ENCODE measurements at regions not wholly inside any gene's neighbourhood (a gene's known extent, or its start where the extent isn't known, plus 50 kb on each side); places are given as distances from the start of the nearest gene placed in this dataset.

DNA sequence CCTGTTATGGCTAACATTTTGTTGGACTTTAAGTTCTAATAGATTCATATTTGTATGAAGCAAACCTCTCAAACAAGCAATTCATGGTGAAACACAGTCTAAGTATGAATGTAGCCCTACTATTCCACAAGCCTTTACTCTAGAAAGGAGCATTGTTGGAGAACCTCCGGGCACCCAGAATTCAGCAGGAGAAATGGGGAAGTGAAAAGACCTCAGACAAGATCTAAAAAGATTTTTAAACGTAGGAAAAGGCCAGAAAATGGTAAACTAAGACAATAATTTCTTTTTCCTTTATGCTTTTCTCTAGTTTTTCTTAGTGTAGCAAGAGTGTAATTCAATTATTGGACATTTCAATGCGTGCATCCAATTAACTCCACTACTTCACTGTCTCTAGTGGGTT, 426.4 kb downstream of the INSC start:
- Histone ChIP-seq H3K27ac (ENCODE audit: low read depth, low read length) (no peak overlapping the region), H3K36me3 (ENCODE audit: control insufficient read depth in 1 of 2, insufficient read depth in 2 of 2, low read length in 2 of 2) (no peaks in the 10 kb centered on the region), H3K4me1 (ENCODE audit: control insufficient read depth in 1 of 2, insufficient read depth in 2 of 2, low read length in 2 of 2) (no peaks in the 10 kb centered on the region), H2AFZ (ENCODE audit: low read depth, low read length, poor library complexity, severe bottlenecking) (no peak overlapping the region), H3K9me2 (ENCODE audit: insufficient read depth) (no peaks in the 10 kb centered on the region), H3K9me3 (ENCODE audit: control insufficient read depth in 1 of 2, insufficient read depth in 1 of 2, low read depth in 1 of 2, low read length in 2 of 2) (no peaks in the 10 kb centered on the region), H3K27me3 (ENCODE audit: insufficient read depth, low read length) (no peaks in the 10 kb centered on the region), H3K79me2 (ENCODE audit: insufficient read depth, low read length) (no peaks in the 10 kb centered on the region), H4K20me1 (ENCODE audit: insufficient read depth) (no peaks in the 10 kb centered on the region), H3K4me3 (replicated peaks in 1 of 2; ENCODE audit: low read depth in 1 of 2, low read length in 2 of 2) (no peak overlapping the region), H3K9ac (ENCODE audit: low read length) (no peak overlapping the region), H3K4me2 (ENCODE audit: low read length) (no peak overlapping the region)
- no peak for DNase-seq (ENCODE audit: low read depth, low spot score)
- no TSS peak for BruUV-seq (replicated peaks)
- TF ChIP-seq CTCF (IDR thresholded peaks at IDR 0.05 in 2 of 3, conservative IDR thresholded peaks at IDR 0.05 in 1 of 3; ENCODE audit: borderline replicate concordance in 1 of 3, insufficient read depth in 1 of 3, low read depth in 2 of 3, low read length in 2 of 3) (no peak), POLR2A (IDR thresholded peaks at IDR 0.05; ENCODE audit: borderline replicate concordance, extremely low read depth, insufficient read depth, insufficient read length) (no peak), TCF7L2 (IDR thresholded peaks at IDR 0.05; ENCODE audit: borderline replicate concordance, extremely low read depth, insufficient read depth, insufficient read length) (no peak), EGR1 (IDR thresholded peaks at IDR 0.05; ENCODE audit: low read depth) (no peak), YY1 (IDR thresholded peaks at IDR 0.05; ENCODE audit: extremely low read depth, insufficient replicate concordance, low read depth, low read length) (no peak), CEBPB (IDR thresholded peaks at IDR 0.05; ENCODE audit: low read depth) (no peak), EZH2phosphoT487 (IDR thresholded peaks at IDR 0.05; ENCODE audit: borderline replicate concordance) (no peak), CBX3 (IDR thresholded peaks at IDR 0.05; ENCODE audit: low read depth) (no peak), ZFX (IDR thresholded peaks at IDR 0.05) (no peak), JUND (IDR thresholded peaks at IDR 0.05) (no peak), SP1 (IDR thresholded peaks at IDR 0.05; ENCODE audit: low read depth) (no peak), FOSL1 (IDR thresholded peaks at IDR 0.05; ENCODE audit: low read depth) (no peak), RAD21 (IDR thresholded peaks at IDR 0.05; ENCODE audit: low read depth) (no peak)
- TF ChIP-seq, protein P1, sequence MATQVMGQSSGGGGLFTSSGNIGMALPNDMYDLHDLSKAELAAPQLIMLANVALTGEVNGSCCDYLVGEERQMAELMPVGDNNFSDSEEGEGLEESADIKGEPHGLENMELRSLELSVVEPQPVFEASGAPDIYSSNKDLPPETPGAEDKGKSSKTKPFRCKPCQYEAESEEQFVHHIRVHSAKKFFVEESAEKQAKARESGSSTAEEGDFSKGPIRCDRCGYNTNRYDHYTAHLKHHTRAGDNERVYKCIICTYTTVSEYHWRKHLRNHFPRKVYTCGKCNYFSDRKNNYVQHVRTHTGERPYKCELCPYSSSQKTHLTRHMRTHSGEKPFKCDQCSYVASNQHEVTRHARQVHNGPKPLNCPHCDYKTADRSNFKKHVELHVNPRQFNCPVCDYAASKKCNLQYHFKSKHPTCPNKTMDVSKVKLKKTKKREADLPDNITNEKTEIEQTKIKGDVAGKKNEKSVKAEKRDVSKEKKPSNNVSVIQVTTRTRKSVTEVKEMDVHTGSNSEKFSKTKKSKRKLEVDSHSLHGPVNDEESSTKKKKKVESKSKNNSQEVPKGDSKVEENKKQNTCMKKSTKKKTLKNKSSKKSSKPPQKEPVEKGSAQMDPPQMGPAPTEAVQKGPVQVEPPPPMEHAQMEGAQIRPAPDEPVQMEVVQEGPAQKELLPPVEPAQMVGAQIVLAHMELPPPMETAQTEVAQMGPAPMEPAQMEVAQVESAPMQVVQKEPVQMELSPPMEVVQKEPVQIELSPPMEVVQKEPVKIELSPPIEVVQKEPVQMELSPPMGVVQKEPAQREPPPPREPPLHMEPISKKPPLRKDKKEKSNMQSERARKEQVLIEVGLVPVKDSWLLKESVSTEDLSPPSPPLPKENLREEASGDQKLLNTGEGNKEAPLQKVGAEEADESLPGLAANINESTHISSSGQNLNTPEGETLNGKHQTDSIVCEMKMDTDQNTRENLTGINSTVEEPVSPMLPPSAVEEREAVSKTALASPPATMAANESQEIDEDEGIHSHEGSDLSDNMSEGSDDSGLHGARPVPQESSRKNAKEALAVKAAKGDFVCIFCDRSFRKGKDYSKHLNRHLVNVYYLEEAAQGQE (IDR thresholded peaks at IDR 0.05; ENCODE audit: low read depth): no peak
- TF ChIP-seq, protein P2, sequence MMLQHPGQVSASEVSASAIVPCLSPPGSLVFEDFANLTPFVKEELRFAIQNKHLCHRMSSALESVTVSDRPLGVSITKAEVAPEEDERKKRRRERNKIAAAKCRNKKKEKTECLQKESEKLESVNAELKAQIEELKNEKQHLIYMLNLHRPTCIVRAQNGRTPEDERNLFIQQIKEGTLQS (IDR thresholded peaks at IDR 0.05): no peak
- ChIA-PET CTCF (no interaction called here), POLR2A (no interaction called here), RAD21 (ENCODE audit: low non-redundant PET in 1 of 2, low total read pairs in 2 of 2, uncharacterized antibody in 2 of 2, unreplicated experiment in 2 of 2) (no interaction called here)
- ATAC-seq: no peak
- intact Hi-C loops (cut with micrococcal nuclease): no loop called here

All from HCT116 (cell line).